ENCODE measurements at regions not wholly inside any gene's neighbourhood (a gene's known extent, or its start where the extent isn't known, plus 50 kb on each side); places are given as distances from the start of the nearest gene placed in this dataset.

DNA sequence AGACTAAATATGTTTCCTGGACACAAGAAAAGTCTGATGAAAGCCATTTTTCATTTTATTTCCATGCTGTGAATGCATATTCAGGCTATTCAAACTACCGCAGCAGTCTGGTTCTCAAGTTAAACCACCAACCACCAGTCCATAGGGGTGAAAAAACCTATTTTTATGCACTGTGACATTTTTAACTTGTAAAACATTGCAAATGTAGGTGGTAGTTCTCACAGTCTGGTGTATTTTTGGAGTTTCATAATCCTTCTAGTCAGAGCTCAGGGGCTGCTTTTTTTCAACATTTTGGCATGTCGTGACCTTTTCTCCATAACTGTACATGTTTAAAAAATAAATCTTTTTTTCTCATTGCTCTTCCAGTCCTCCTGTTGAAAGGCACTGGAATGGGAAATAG lies 907.6 kb upstream of the ADGRL2 start (continued):
- TF ChIP-seq, protein P1, sequence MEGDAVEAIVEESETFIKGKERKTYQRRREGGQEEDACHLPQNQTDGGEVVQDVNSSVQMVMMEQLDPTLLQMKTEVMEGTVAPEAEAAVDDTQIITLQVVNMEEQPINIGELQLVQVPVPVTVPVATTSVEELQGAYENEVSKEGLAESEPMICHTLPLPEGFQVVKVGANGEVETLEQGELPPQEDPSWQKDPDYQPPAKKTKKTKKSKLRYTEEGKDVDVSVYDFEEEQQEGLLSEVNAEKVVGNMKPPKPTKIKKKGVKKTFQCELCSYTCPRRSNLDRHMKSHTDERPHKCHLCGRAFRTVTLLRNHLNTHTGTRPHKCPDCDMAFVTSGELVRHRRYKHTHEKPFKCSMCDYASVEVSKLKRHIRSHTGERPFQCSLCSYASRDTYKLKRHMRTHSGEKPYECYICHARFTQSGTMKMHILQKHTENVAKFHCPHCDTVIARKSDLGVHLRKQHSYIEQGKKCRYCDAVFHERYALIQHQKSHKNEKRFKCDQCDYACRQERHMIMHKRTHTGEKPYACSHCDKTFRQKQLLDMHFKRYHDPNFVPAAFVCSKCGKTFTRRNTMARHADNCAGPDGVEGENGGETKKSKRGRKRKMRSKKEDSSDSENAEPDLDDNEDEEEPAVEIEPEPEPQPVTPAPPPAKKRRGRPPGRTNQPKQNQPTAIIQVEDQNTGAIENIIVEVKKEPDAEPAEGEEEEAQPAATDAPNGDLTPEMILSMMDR (IDR thresholded peaks at IDR 0.05; ENCODE audit: poor library complexity, severe bottlenecking): no peak
- TF ChIP-seq MXI1 (conservative IDR thresholded peaks at IDR 0.05; ENCODE audit: poor library complexity, severe bottlenecking): no peak

DNA sequence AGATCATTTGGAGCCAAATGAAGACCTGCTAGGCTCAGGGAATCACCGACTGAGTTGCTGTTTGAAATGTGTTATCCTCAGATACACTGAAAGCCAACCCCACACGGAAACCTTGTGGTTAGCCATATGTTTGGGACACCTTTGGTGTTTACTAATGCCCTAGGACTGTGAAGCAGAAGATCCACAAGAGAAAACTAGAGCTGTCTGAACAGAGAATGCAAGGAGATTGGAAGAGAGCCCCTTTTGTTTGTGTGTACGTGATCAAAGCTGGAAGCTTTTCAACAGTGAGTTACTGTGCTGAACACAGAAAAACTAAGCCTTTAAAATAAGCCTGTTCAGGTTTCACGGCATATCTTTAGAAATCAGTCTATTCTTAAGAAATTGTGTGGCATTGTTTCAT lies 908.2 kb upstream of the ADGRL2 start:
- H3K9ac ChIP-seq (ENCODE audit: low read length): no peak overlapping the region
- no peaks in the 10 kb centered on the region for H4K20me1 ChIP-seq (ENCODE audit: insufficient read depth)
- H3F3A ChIP-seq (ENCODE audit: insufficient read depth, low read length, poor library complexity, severe bottlenecking): no peaks in the 10 kb centered on the region
- no peaks in the 10 kb centered on the region for H3K36me3 ChIP-seq (ENCODE audit: insufficient read depth, low read length)
- H3K27me3 ChIP-seq (ENCODE audit: insufficient read depth, low read depth, low read length): no peaks in the 10 kb centered on the region
- no peaks in the 10 kb centered on the region for H3K9me2 ChIP-seq (ENCODE audit: insufficient read depth, low read length)
- H3K27ac ChIP-seq (ENCODE audit: low read length): no peak overlapping the region
- no peak overlapping the region for H3K4me3 ChIP-seq (ENCODE audit: low read length)
- H3K9me3 ChIP-seq (ENCODE audit: low read length): no peaks in the 10 kb centered on the region
- H3K4me2 ChIP-seq (ENCODE audit: low read length): no peak overlapping the region
- peak overlapping the region; percentile 3 for H2AFZ ChIP-seq (ENCODE audit: low read depth, low read length)
- H3K79me2 ChIP-seq (replicated peaks; ENCODE audit: insufficient read depth, low read length): no peaks in the 10 kb centered on the region
- TF ChIP-seq RAD21 (conservative IDR thresholded peaks at IDR 0.05) (no peak), SMC3 (conservative IDR thresholded peaks at IDR 0.05; ENCODE audit: poor library complexity) (no peak)

DNA sequence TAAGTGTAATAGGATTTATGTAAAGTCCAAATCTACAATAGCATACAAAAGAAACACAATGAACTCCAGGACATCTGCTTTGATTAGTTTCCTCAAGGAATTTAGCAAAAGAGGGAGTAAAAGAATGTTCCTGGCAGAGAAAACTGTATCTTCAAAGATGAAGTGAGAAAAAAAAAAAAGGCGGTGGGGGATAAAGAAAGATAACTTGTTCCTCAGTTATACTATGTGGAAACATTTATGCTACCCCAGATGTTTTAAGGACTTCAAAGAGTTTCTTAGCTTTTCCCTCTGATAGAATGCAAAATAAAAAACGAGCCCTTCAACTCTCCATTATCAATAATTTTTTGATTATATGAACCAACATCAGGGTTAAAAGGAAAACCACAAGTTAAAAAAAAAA lies 908.9 kb upstream of the ADGRL2 start:
- H3K27ac ChIP-seq (ENCODE audit: low read length): no peak overlapping the region
- no peak overlapping the region for H3K9ac ChIP-seq (ENCODE audit: low read length)
- no peaks in the 10 kb centered on the region for H4K20me1 ChIP-seq (ENCODE audit: insufficient read depth)
- no peaks in the 10 kb centered on the region for H3K9me2 ChIP-seq (ENCODE audit: insufficient read depth, low read length)
- H3K27me3 ChIP-seq (ENCODE audit: insufficient read depth, low read depth, low read length): no peaks in the 10 kb centered on the region
- no peaks in the 10 kb centered on the region for H3K9me3 ChIP-seq (ENCODE audit: low read length)
- H3K4me2 ChIP-seq (ENCODE audit: low read length): no peak overlapping the region
- TF ChIP-seq, protein P1 (IDR thresholded peaks at IDR 0.05; ENCODE audit: poor library complexity, severe bottlenecking): no peak
- no peak for TF ChIP-seq TAF1 (IDR thresholded peaks at IDR 0.05; ENCODE audit: low read depth)
- no peak for TF ChIP-seq SMC3 (conservative IDR thresholded peaks at IDR 0.05; ENCODE audit: poor library complexity)
- TF ChIP-seq, protein P2, sequence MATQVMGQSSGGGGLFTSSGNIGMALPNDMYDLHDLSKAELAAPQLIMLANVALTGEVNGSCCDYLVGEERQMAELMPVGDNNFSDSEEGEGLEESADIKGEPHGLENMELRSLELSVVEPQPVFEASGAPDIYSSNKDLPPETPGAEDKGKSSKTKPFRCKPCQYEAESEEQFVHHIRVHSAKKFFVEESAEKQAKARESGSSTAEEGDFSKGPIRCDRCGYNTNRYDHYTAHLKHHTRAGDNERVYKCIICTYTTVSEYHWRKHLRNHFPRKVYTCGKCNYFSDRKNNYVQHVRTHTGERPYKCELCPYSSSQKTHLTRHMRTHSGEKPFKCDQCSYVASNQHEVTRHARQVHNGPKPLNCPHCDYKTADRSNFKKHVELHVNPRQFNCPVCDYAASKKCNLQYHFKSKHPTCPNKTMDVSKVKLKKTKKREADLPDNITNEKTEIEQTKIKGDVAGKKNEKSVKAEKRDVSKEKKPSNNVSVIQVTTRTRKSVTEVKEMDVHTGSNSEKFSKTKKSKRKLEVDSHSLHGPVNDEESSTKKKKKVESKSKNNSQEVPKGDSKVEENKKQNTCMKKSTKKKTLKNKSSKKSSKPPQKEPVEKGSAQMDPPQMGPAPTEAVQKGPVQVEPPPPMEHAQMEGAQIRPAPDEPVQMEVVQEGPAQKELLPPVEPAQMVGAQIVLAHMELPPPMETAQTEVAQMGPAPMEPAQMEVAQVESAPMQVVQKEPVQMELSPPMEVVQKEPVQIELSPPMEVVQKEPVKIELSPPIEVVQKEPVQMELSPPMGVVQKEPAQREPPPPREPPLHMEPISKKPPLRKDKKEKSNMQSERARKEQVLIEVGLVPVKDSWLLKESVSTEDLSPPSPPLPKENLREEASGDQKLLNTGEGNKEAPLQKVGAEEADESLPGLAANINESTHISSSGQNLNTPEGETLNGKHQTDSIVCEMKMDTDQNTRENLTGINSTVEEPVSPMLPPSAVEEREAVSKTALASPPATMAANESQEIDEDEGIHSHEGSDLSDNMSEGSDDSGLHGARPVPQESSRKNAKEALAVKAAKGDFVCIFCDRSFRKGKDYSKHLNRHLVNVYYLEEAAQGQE (IDR thresholded peaks at IDR 0.05; ENCODE audit: borderline replicate concordance): no peak
- no peak for TF ChIP-seq EZH2 (IDR thresholded peaks at IDR 0.05; ENCODE audit: borderline replicate concordance, insufficient read depth, low read length, poor library complexity, severe bottlenecking)
- TF ChIP-seq RAD21 (conservative IDR thresholded peaks at IDR 0.05): no peak
- TF ChIP-seq POLR2AphosphoS5 (IDR thresholded peaks at IDR 0.05): no peak
- TF ChIP-seq MXI1 (conservative IDR thresholded peaks at IDR 0.05; ENCODE audit: poor library complexity, severe bottlenecking): no peak
- no peak for TF ChIP-seq EP300 (conservative IDR thresholded peaks at IDR 0.05; ENCODE audit: poor library complexity, severe bottlenecking)
- no peak overlapping the region for H3K4me3 ChIP-seq (ENCODE audit: low read length)
- H3K79me2 ChIP-seq (replicated peaks; ENCODE audit: insufficient read depth, low read length): no peaks in the 10 kb centered on the region
- no peaks in the 10 kb centered on the region for H3F3A ChIP-seq (ENCODE audit: insufficient read depth, low read length, poor library complexity, severe bottlenecking)
- no peaks in the 10 kb centered on the region for H3K36me3 ChIP-seq (ENCODE audit: insufficient read depth, low read length)
- H2AFZ ChIP-seq (ENCODE audit: low read depth, low read length): no peak overlapping the region

Measured in neural cell (in vitro differentiated cells).